Pons (tissue), 1 donor: ENCODE measurements at regions not wholly inside any gene's neighbourhood (a gene's known extent, or its start where the extent isn't known, plus 50 kb on each side); places are given as distances from the start of the nearest gene placed in this dataset.

Experiments used
- DNase-seq: peaks from one replicate; pipeline ENCODE4 v3.0.0-alpha.2; 2016; ENCODE audit warnings: low spot score

GRCh38 chr3:168647582-168647981 lies 551.9 kb upstream of the GOLIM4 start:
- DNase-seq: no peak

- DNase-seq: no peak
Measured at GRCh38 chr3:168645180-168645579, 549.5 kb upstream of the GOLIM4 start.

GRCh38 chr3:168628549-168628948 lies 532.8 kb upstream of the GOLIM4 start:
- no peak for DNase-seq

GRCh38 chr3:168625477-168625876 lies 529.8 kb upstream of the GOLIM4 start:
- no peak for DNase-seq

- DNase-seq: no peak
Measured at GRCh38 chr3:168624892-168625448, 529.2 kb upstream of the GOLIM4 start.

GRCh38 chr3:168624195-168624594 lies 528.5 kb upstream of the GOLIM4 start:
- no peak for DNase-seq

- DNase-seq: no peak
Measured at GRCh38 chr3:168622795-168623194, 527.1 kb upstream of the GOLIM4 start.

- peak; percentile 76 for DNase-seq
Measured at GRCh38 chr3:168620854-168621253, 525.1 kb upstream of the GOLIM4 start.

- DNase-seq: no peak
Measured at GRCh38 chr3:168618827-168619470, 523.2 kb upstream of the GOLIM4 start.

- DNase-seq: no peak
Measured at GRCh38 chr3:168617658-168618057, 521.9 kb upstream of the GOLIM4 start.

GRCh38 chr3:168616915-168617314 lies 521.2 kb upstream of the GOLIM4 start:
- no peak for DNase-seq

- DNase-seq: no peak
Measured at GRCh38 chr3:168615493-168616020, 519.8 kb upstream of the GOLIM4 start.

- DNase-seq: no peak
Measured at GRCh38 chr3:168613151-168613550, 517.4 kb upstream of the GOLIM4 start.

- DNase-seq: no peak
Measured at GRCh38 chr3:168612671-168613070, 516.9 kb upstream of the GOLIM4 start.

- DNase-seq: no peak
Measured at GRCh38 chr3:168611826-168612225, 516.1 kb upstream of the GOLIM4 start.

- no peak for DNase-seq
Measured at GRCh38 chr3:168608926-168609325, 513.2 kb upstream of the GOLIM4 start.

GRCh38 chr3:168604767-168605166 lies 509.0 kb upstream of the GOLIM4 start:
- no peak for DNase-seq

GRCh38 chr3:168598250-168598649 lies 502.5 kb upstream of the GOLIM4 start:
- DNase-seq: no peak

GRCh38 chr3:168596175-168596823 lies 500.6 kb upstream of the GOLIM4 start:
- no peak for DNase-seq

- no peak for DNase-seq
Measured at GRCh38 chr3:168591587-168591986, 495.9 kb upstream of the GOLIM4 start.

GRCh38 chr3:168589376-168589775 lies 493.7 kb upstream of the GOLIM4 start:
- no peak for DNase-seq

- DNase-seq: no peak
Measured at GRCh38 chr3:168585544-168585943, 489.8 kb upstream of the GOLIM4 start.

- no peak for DNase-seq
Measured at GRCh38 chr3:168583977-168584376, 488.3 kb upstream of the GOLIM4 start.
